ENCODE measurements at regions not wholly inside any gene's neighbourhood (a gene's known extent, or its start where the extent isn't known, plus 50 kb on each side); places are given as distances from the start of the nearest gene placed in this dataset.

GRCh38 chr16:5621826-5622225 is 524.2 kb upstream of the EEF2KMT start:
- intact Hi-C loops (cut with micrococcal nuclease): no loop called here
- DNase-seq (no peak), ATAC-seq (no peak)

- intact Hi-C loops (cut with micrococcal nuclease): no loop called here
- no peak for DNase-seq
Measured at GRCh38 chr16:5619304-5619703, 521.7 kb upstream of the EEF2KMT start.

DNA sequence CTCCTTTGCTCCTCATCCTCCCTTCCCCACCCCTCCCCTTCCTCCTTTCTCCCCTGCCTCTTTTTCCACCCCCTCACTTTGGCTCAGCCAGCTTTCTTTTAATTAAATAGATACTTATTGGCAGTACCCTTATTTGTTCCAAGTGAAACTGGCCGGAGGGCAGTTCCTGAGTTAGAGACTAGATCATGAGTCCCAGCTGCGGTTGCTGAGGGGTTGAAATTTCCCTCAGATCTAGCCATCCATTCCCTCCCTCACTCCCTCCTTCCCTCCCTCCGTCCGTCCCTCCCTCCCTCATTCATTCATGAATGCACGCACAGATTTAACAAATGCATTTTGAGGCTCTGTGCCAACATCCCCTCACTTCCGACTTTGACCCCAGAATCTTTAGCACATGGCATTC is 519.2 kb upstream of the EEF2KMT start:
- ATAC-seq: no peak
- intact Hi-C loops (cut with micrococcal nuclease): no loop called here

More at GRCh38 chr16:5619304-5619703, 521.7 kb upstream of the EEF2KMT start:
- ATAC-seq: no peak

GRCh38 chr16:5615868-5616642 is 518.5 kb upstream of the EEF2KMT start:
- peak; percentile 50 for ATAC-seq
- intact Hi-C loops (cut with micrococcal nuclease): no loop called here
- DNase-seq: peak; percentile 57

More for the DNA sequence above, 519.2 kb upstream of the EEF2KMT start:
- no peak for DNase-seq

DNA sequence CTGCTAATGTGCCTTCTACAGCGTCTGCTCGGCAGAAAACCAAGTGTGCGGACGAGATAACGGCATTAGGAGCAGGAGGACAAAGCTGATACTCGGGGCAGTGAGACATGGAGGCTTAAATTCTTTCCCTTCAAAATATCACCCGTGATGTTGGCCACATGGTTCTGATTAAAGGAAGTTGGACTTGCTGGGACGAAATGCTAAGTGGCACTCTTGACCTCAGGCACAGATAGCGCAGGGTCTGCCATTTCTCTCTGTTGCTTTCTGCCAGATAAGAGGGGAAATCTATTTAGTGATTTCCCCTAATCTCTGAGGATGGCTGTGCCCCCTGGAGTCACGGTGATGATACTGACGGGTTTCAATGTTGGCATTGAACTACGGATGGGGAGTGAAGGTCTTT is 509.6 kb upstream of the EEF2KMT start:
- no peak for ATAC-seq
- intact Hi-C loops (cut with micrococcal nuclease): no loop called here

DNA sequence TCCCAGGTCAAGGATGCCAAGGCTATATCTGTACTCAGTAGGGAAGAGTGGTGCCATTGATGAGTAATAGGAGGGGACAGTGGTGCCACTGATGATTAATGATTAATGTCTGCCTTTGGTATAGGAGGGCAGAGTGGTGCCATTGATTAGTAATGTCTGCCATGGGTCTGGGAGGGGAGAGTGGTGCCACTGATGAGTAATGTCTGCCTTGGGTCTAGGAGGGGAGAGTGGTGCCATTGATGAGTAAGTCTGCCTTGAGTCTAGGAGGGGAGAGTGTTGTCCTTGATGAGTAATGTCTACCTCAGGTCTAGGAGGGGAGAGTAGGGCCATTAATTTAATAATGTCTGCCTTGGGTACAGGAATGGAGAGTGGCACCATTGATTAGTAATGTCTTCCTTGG is 507.8 kb upstream of the EEF2KMT start:
- DNase-seq: no peak
- no peak for ATAC-seq
- intact Hi-C loops (cut with micrococcal nuclease): no loop called here

More for the DNA sequence above, 509.6 kb upstream of the EEF2KMT start:
- DNase-seq: no peak

DNA sequence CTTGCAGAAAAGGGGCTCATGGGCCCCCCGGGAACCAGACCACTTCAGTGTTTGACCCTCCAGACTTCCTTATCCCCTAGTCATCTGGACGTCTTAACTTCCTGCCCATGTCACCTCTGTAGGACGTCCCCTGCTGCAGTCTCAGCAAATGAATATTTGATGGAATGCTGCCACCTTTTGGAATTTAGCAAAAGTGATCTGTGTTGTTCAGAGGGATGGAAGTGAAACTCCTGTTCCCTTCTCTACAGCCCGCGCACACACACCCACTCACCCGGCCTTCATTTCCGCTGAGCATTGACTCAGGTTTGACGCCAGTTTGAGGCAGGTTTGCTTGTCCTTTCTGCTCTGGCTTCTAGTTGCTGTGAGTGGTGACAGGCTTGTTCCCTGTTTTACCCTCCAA is 507.2 kb upstream of the EEF2KMT start:
- DNase-seq (no peak), ATAC-seq (no peak)
- intact Hi-C loops (cut with micrococcal nuclease): no loop called here

GRCh38 chr16:5603836-5604235 is 506.2 kb upstream of the EEF2KMT start:
- DNase-seq: no peak
- no peak for ATAC-seq
- intact Hi-C loops (cut with micrococcal nuclease): no loop called here

DNA sequence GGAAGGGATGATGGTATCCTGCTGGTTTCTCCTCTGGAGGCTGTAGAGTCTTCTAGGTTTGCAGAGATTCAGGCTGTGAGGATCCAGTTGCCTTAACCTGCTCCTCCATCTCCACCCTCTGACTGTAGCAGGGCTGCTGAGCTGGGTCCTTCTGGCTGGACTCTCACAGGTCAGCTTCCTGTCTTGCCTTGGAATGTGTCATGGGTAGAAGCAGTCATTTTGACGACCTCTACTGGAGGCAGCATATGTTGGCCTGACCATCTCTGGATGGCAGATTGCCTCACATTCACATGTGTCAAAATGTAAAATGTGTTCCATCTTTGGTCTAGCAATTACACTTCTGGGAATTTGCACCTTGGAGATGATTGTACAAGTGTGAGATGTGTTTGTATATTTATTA is 504.4 kb upstream of the EEF2KMT start:
- DNase-seq (no peak), ATAC-seq (no peak)
- intact Hi-C loops (cut with micrococcal nuclease): no loop called here

- ATAC-seq (no peak), DNase-seq (no peak)
- intact Hi-C loops (cut with micrococcal nuclease): no loop called here
Measured at GRCh38 chr16:5598793-5599192, 501.2 kb upstream of the EEF2KMT start.

DNA sequence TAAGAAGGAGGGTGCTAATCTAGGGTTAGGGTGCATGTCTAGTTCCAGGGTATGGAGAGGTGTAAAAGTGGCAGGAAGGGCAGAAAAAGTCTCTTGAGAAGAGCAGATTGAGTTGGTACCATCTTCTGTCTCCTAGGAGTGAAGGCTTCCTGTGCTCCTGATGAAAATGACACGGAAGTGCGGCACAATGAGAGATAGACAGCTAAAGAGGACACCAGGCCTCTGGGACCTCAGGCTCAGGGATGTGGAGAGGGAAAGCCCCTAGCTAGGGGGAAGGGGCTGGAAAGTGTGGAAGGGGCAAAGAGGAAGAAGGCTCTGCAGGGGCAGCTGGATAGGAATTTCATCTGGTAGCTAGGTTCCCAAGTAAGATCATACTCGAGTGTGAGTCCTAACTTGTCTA is 498.3 kb upstream of the EEF2KMT start:
- no peak for ATAC-seq
- DNase-seq: no peak
- intact Hi-C loops (cut with micrococcal nuclease): no loop called here

DNA sequence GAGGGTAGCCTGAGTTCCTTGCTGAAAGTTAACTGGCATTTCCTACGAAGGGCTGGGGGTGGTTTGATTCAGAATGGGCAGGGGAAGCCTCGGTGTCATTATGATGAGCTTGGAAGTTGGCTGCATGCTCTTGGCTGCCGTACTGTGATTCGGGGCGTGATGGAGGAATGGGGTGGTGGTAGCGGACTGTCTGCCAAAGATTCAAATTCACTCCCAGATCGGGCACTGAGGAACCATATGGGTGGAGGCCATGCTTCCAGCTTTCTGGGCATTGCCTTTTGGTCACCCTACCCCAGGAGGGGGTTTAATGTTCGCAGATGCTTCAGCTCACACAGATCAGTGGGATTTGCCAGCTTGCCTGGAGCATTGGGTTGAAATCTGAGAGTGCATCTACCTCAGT is 492.8 kb upstream of the EEF2KMT start:
- intact Hi-C loops (cut with micrococcal nuclease): no loop called here
- DNase-seq (no peak), ATAC-seq (no peak)

DNA sequence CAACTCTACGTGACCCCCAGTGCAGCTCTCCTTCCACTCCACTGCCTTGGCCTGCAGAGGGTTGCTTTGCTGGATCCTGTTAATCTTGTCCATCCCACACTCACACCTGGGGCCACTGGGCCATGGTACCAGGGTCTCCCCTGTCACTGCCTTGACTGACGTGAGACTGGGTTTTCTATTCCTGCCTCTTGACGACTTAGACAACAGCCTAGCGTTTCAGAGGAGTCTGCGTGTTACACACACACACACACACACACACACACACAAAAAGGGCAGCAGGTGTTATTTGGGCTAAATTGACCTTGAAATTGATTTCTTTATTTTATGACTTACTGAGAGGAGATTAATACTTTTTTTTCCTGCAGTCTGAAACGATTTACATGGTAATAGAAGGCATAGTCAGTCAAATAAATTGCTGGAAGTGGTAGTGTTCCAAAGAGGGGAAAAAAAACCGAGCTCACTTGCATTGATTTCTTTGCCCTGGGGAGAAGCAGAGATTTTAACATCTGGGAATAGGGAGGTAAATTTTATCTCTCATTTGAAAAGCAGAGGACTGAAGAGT is 492.3 kb upstream of the EEF2KMT start:
- no peak for ATAC-seq
- intact Hi-C loops (cut with micrococcal nuclease): no loop called here

GRCh38 chr16:5584109-5584508 is 486.5 kb upstream of the EEF2KMT start:
- DNase-seq: no peak
- no peak for ATAC-seq
- intact Hi-C loops (cut with micrococcal nuclease): no loop called here

More for the DNA sequence above, 492.3 kb upstream of the EEF2KMT start:
- DNase-seq: no peak

GRCh38 chr16:5582529-5582928 is 484.9 kb upstream of the EEF2KMT start:
- ATAC-seq (no peak), DNase-seq (no peak)
- intact Hi-C loops (cut with micrococcal nuclease): no loop called here

- intact Hi-C loops (cut with micrococcal nuclease): no loop called here
- ATAC-seq: no peak
- no peak for DNase-seq
Measured at GRCh38 chr16:5581908-5582307, 484.3 kb upstream of the EEF2KMT start.

GRCh38 chr16:5581428-5581827 is 483.8 kb upstream of the EEF2KMT start:
- no peak for ATAC-seq
- DNase-seq: no peak
- intact Hi-C loops (cut with micrococcal nuclease): no loop called here

DNA sequence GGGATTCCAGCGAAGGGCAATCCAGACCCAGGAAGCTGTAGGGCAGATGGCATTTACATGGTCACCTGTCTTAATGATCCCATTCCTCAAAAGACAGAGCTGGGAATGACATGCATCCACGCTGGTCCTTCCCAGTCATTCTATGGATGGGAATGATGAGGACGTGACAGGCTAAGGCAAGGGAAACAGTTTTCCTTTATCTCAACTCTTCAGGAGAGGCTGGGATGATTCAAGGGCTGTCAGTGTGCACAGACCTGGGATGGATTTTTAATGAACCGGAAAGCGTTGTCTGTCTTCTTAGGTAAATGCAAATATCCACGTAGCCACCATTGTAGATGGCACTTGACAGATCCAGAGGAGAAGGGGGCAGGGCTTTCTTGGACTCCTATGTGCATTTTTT is 483.2 kb upstream of the EEF2KMT start:
- DNase-seq (no peak), ATAC-seq (no peak)
- intact Hi-C loops (cut with micrococcal nuclease): no loop called here

- DNase-seq: no peak
Measured at GRCh38 chr16:5580296-5580695, 482.7 kb upstream of the EEF2KMT start.

GRCh38 chr16:5578980-5579379 is 481.4 kb upstream of the EEF2KMT start:
- no peak for ATAC-seq
- no peak for DNase-seq
- intact Hi-C loops (cut with micrococcal nuclease): no loop called here

More at GRCh38 chr16:5580296-5580695, 482.7 kb upstream of the EEF2KMT start:
- no peak for ATAC-seq
- intact Hi-C loops (cut with micrococcal nuclease): no loop called here

DNA sequence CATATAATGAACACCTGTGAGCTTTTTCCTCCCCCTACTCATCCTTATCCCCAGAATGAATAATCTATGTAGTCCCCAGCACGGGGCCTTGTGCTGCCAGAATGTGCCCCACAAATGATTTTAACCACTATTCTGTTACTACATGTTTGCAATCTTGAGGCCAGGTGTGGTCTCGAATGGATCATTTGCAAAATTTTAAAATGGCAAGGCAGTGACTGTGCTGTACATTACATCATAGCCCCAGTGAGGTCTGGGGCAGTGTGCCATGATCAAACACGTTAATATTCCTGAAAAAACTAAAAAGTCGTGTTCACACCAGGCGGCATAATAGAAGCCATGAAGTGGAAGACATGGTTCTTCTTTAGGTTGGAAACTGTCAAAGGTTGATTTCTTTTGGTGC is 479.9 kb upstream of the EEF2KMT start:
- DNase-seq (no peak), ATAC-seq (no peak)
- intact Hi-C loops (cut with micrococcal nuclease): no loop called here
